ENCODE measurements at regions not wholly inside any gene's neighbourhood (a gene's known extent, or its start where the extent isn't known, plus 50 kb on each side); places are given as distances from the start of the nearest gene placed in this dataset.

- no peaks in the 10 kb centered on the region for H3K4me1 ChIP-seq (ENCODE audit: control insufficient read depth in 3 of 3, insufficient read depth in 2 of 3, low read depth in 1 of 3, low read length in 2 of 3)
- peaks cover 0 to 3% of the 10 kb centered on the region in 2 donors for H3K9me3 ChIP-seq (ENCODE audit: control insufficient read depth in 2 of 2, insufficient read depth in 1 of 2, low read depth in 1 of 2, low read length in 1 of 2)
- no peaks in the 10 kb centered on the region for H3K27me3 ChIP-seq (ENCODE audit: control insufficient read depth in 3 of 3, insufficient read depth in 3 of 3, low read length in 3 of 3)
- WGBS, 3 donors: 65 to 73% (median 66%) methylated on average over 3 of the region's 3 CpGs
- H3K36me3 ChIP-seq (ENCODE audit: control insufficient read depth in 3 of 3, insufficient read depth in 2 of 3, low read depth in 1 of 3, low read length in 3 of 3): no peaks in the 10 kb centered on the region
- H3K4me3 ChIP-seq (ENCODE audit: low read depth in 1 of 3, low read length in 3 of 3): no peak overlapping the region
- FAIRE-seq (no peak), DNase-seq (no peak)
- no peak overlapping the region for H3K27ac ChIP-seq (ENCODE audit: low read depth in 1 of 3, low read length in 2 of 3)
Measured at GRCh38 chr21:39098696-39099200, 84.5 kb downstream of the PSMG1 start.

GRCh38 chr21:39097981-39098380 lies 85.3 kb downstream of the PSMG1 start:
- H3K4me3 ChIP-seq (ENCODE audit: low read depth in 1 of 3, low read length in 3 of 3): no peak overlapping the region
- H3K4me1 ChIP-seq (ENCODE audit: control insufficient read depth in 3 of 3, insufficient read depth in 2 of 3, low read depth in 1 of 3, low read length in 2 of 3): no peaks in the 10 kb centered on the region
- H3K36me3 ChIP-seq (ENCODE audit: control insufficient read depth in 3 of 3, insufficient read depth in 2 of 3, low read depth in 1 of 3, low read length in 3 of 3): no peaks in the 10 kb centered on the region
- H3K27me3 ChIP-seq (ENCODE audit: control insufficient read depth in 3 of 3, insufficient read depth in 3 of 3, low read length in 3 of 3): no peaks in the 10 kb centered on the region
- peak overlapping the region in 1 of 3 donors; percentile 62 for H3K27ac ChIP-seq (ENCODE audit: low read depth in 1 of 3, low read length in 2 of 3)
- DNase-seq: no peak
- FAIRE-seq: no peak
- peaks cover 0 to 3% of the 10 kb centered on the region in 2 donors for H3K9me3 ChIP-seq (ENCODE audit: control insufficient read depth in 2 of 2, insufficient read depth in 1 of 2, low read depth in 1 of 2, low read length in 1 of 2)
- WGBS, 3 donors: 56 to 76% (median 65%) methylated on average over 9 of the region's 9 CpGs

GRCh38 chr21:39097335-39097861 lies 85.9 kb downstream of the PSMG1 start:
- Histone ChIP-seq H3K36me3 (ENCODE audit: control insufficient read depth in 3 of 3, insufficient read depth in 2 of 3, low read depth in 1 of 3, low read length in 3 of 3) (no peaks in the 10 kb centered on the region), H3K4me3 (ENCODE audit: low read depth in 1 of 3, low read length in 3 of 3) (no peak overlapping the region), H3K27me3 (ENCODE audit: control insufficient read depth in 3 of 3, insufficient read depth in 3 of 3, low read length in 3 of 3) (no peaks in the 10 kb centered on the region), H3K9me3 (ENCODE audit: control insufficient read depth in 2 of 2, insufficient read depth in 1 of 2, low read depth in 1 of 2, low read length in 1 of 2) (peaks cover 0 to 3% of the 10 kb centered on the region in 2 donors), H3K27ac (ENCODE audit: low read depth in 1 of 3, low read length in 2 of 3) (peak overlapping the region in 1 of 3 donors; percentile 76), H3K4me1 (ENCODE audit: control insufficient read depth in 3 of 3, insufficient read depth in 2 of 3, low read depth in 1 of 3, low read length in 2 of 3) (no peaks in the 10 kb centered on the region)
- WGBS, 3 donors: 75 to 82% (median 80%) methylated on average over 13 of the region's 13 CpGs
- FAIRE-seq (no peak), DNase-seq (peak in 1 of 2 donors; percentile 25)

- no peak for FAIRE-seq
- Histone ChIP-seq H3K27ac (ENCODE audit: low read depth in 1 of 3, low read length in 2 of 3) (peak overlapping the region in 1 of 3 donors; percentile 76), H3K9me3 (ENCODE audit: control insufficient read depth in 2 of 2, insufficient read depth in 1 of 2, low read depth in 1 of 2, low read length in 1 of 2) (peaks cover 0 to 3% of the 10 kb centered on the region in 2 donors), H3K36me3 (ENCODE audit: control insufficient read depth in 3 of 3, insufficient read depth in 2 of 3, low read depth in 1 of 3, low read length in 3 of 3) (no peaks in the 10 kb centered on the region), H3K4me1 (ENCODE audit: control insufficient read depth in 3 of 3, insufficient read depth in 2 of 3, low read depth in 1 of 3, low read length in 2 of 3) (no peaks in the 10 kb centered on the region), H3K27me3 (ENCODE audit: control insufficient read depth in 3 of 3, insufficient read depth in 3 of 3, low read length in 3 of 3) (no peaks in the 10 kb centered on the region), H3K4me3 (ENCODE audit: low read depth in 1 of 3, low read length in 3 of 3) (no peak overlapping the region)
- no peak for DNase-seq
- 87 to 94% (median 87%) methylated on average over 8 of the region's 8 CpGs for WGBS, 3 donors
Measured at GRCh38 chr21:39096754-39097153, 86.5 kb downstream of the PSMG1 start.

GRCh38 chr21:39095681-39096080 lies 87.6 kb downstream of the PSMG1 start:
- 75 to 81% (median 80%) methylated on average over 7 of the region's 7 CpGs for WGBS, 3 donors
- FAIRE-seq: no peak
- H3K27ac ChIP-seq (ENCODE audit: low read depth in 1 of 3, low read length in 2 of 3): peak overlapping the region in 1 of 3 donors; percentile 64

GRCh38 chr21:39094847-39095579 lies 88.2 kb downstream of the PSMG1 start:
- no peaks in the 10 kb centered on the region for H3K36me3 ChIP-seq (ENCODE audit: control insufficient read depth in 3 of 3, insufficient read depth in 2 of 3, low read depth in 1 of 3, low read length in 3 of 3)
- H3K4me3 ChIP-seq (ENCODE audit: low read depth in 1 of 3, low read length in 3 of 3): no peak overlapping the region
- 59 to 65% (median 64%) methylated on average over 11 of the region's 11 CpGs for WGBS, 3 donors
- H3K27ac ChIP-seq (ENCODE audit: low read depth in 1 of 3, low read length in 2 of 3): peak overlapping the region in 1 of 3 donors; percentile 64
- H3K27me3 ChIP-seq (ENCODE audit: control insufficient read depth in 3 of 3, insufficient read depth in 3 of 3, low read length in 3 of 3): peaks cover 0 to 3% (median 0%) of the 10 kb centered on the region in 3 donors
- DNase-seq: peak; percentile 38 to 77
- peaks cover 0 to 3% of the 10 kb centered on the region in 2 donors for H3K9me3 ChIP-seq (ENCODE audit: control insufficient read depth in 2 of 2, insufficient read depth in 1 of 2, low read depth in 1 of 2, low read length in 1 of 2)
- H3K4me1 ChIP-seq (ENCODE audit: control insufficient read depth in 3 of 3, insufficient read depth in 2 of 3, low read depth in 1 of 3, low read length in 2 of 3): no peaks in the 10 kb centered on the region
- FAIRE-seq: no peak

More at GRCh38 chr21:39095681-39096080, 87.6 kb downstream of the PSMG1 start:
- Histone ChIP-seq H3K4me3 (ENCODE audit: low read depth in 1 of 3, low read length in 3 of 3) (no peak overlapping the region), H3K36me3 (ENCODE audit: control insufficient read depth in 3 of 3, insufficient read depth in 2 of 3, low read depth in 1 of 3, low read length in 3 of 3) (no peaks in the 10 kb centered on the region), H3K27me3 (ENCODE audit: control insufficient read depth in 3 of 3, insufficient read depth in 3 of 3, low read length in 3 of 3) (peaks cover 0 to 3% (median 0%) of the 10 kb centered on the region in 3 donors), H3K9me3 (ENCODE audit: control insufficient read depth in 2 of 2, insufficient read depth in 1 of 2, low read depth in 1 of 2, low read length in 1 of 2) (peaks cover 0 to 3% of the 10 kb centered on the region in 2 donors), H3K4me1 (ENCODE audit: control insufficient read depth in 3 of 3, insufficient read depth in 2 of 3, low read depth in 1 of 3, low read length in 2 of 3) (no peaks in the 10 kb centered on the region)
- DNase-seq: no peak

GRCh38 chr21:39094087-39094780 lies 89.0 kb downstream of the PSMG1 start:
- 76 to 91% (median 78%) methylated on average over 11 of the region's 11 CpGs for WGBS, 3 donors
- no peak for FAIRE-seq
- H3K27ac ChIP-seq (ENCODE audit: low read depth in 1 of 3, low read length in 2 of 3): peak overlapping the region in 1 of 3 donors; percentile 63

GRCh38 chr21:39093526-39093925 lies 89.7 kb downstream of the PSMG1 start:
- FAIRE-seq (no peak), DNase-seq (no peak)
- peaks cover 0 to 8% of the 10 kb centered on the region in 2 donors for H3K9me3 ChIP-seq (ENCODE audit: control insufficient read depth in 2 of 2, insufficient read depth in 1 of 2, low read depth in 1 of 2, low read length in 1 of 2)
- whole genome bisulfite sequencing, 3 donors: 93 to 96% (median 95%) methylated on average over 17 of the region's 17 CpGs
- no peak overlapping the region for H3K4me3 ChIP-seq (ENCODE audit: low read depth in 1 of 3, low read length in 3 of 3)
- peaks cover 0 to 3% (median 0%) of the 10 kb centered on the region in 3 donors for H3K27me3 ChIP-seq (ENCODE audit: control insufficient read depth in 3 of 3, insufficient read depth in 3 of 3, low read length in 3 of 3)
- H3K4me1 ChIP-seq (ENCODE audit: control insufficient read depth in 3 of 3, insufficient read depth in 2 of 3, low read depth in 1 of 3, low read length in 2 of 3): no peaks in the 10 kb centered on the region
- H3K36me3 ChIP-seq (ENCODE audit: control insufficient read depth in 3 of 3, insufficient read depth in 2 of 3, low read depth in 1 of 3, low read length in 3 of 3): no peaks in the 10 kb centered on the region
- peak overlapping the region in 1 of 3 donors; percentile 63 for H3K27ac ChIP-seq (ENCODE audit: low read depth in 1 of 3, low read length in 2 of 3)

More at GRCh38 chr21:39094087-39094780, 89.0 kb downstream of the PSMG1 start:
- no peak for DNase-seq
- peaks cover 0 to 3% (median 0%) of the 10 kb centered on the region in 3 donors for H3K27me3 ChIP-seq (ENCODE audit: control insufficient read depth in 3 of 3, insufficient read depth in 3 of 3, low read length in 3 of 3)
- no peak overlapping the region for H3K4me3 ChIP-seq (ENCODE audit: low read depth in 1 of 3, low read length in 3 of 3)
- H3K4me1 ChIP-seq (ENCODE audit: control insufficient read depth in 3 of 3, insufficient read depth in 2 of 3, low read depth in 1 of 3, low read length in 2 of 3): no peaks in the 10 kb centered on the region
- H3K9me3 ChIP-seq (ENCODE audit: control insufficient read depth in 2 of 2, insufficient read depth in 1 of 2, low read depth in 1 of 2, low read length in 1 of 2): peaks cover 0 to 5% of the 10 kb centered on the region in 2 donors
- no peaks in the 10 kb centered on the region for H3K36me3 ChIP-seq (ENCODE audit: control insufficient read depth in 3 of 3, insufficient read depth in 2 of 3, low read depth in 1 of 3, low read length in 3 of 3)

Measured in small intestine (tissue), 7 donors.